HG03354 (cell line): ENCODE measurements at regions not wholly inside any gene's neighbourhood (a gene's known extent, or its start where the extent isn't known, plus 50 kb on each side); places are given as distances from the start of the nearest gene placed in this dataset.
"Not testable (repeated sequence)": the region's sequence is repeated elsewhere in the genome, so short reads cannot be mapped to it uniquely, and the experiment has no call there.

Experiments used
- ATAC-seq: cut with Tn5 transposase; IDR thresholded peaks from one replicate; pipeline ENCODE4 v1.9.1; 2021; ENCODE audit warnings: mild to moderate bottlenecking; ENCODE audit not compliant: unreplicated experiment, poor library complexity, severe bottlenecking

DNA sequence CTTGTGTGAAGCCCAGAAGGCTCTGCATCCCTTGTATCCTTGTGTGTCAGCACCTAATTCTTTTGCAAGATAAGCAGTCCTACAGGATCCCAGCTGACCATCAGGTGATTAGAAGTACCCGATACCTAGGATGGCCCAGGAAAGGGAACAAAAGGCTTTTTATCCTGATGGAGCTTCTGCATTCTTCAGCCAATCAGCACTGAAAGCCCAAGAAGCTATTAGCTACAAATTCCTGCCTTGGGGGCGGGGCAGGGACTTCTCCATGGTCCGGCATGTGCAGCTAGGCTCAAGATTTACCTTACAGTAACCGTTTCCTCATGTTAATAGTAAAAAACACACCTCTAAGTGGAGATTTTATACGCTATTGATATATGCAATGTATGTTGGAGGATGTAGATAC lies 264.6 kb upstream of the THUMPD2 start:
- no peak for ATAC-seq

DNA sequence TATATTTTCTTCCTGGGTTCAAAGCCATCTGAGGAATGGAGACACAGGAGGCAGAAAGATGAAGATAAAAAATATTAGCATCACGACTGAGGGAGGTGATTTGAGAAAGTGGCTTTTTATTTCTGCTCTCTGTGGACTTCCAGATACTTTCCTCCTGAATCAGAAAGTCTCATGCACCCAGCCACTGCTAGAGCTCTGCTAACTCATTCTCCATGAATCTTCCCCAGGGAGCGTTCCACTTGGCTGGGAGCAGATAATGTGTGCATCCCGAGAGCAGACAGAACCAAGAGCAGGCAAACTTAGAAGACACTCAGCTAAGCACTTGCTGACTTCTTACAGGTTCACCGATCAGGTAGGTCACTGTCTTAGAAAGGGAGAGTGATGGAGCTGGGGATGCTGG lies 264.1 kb upstream of the THUMPD2 start:
- ATAC-seq: no peak

DNA sequence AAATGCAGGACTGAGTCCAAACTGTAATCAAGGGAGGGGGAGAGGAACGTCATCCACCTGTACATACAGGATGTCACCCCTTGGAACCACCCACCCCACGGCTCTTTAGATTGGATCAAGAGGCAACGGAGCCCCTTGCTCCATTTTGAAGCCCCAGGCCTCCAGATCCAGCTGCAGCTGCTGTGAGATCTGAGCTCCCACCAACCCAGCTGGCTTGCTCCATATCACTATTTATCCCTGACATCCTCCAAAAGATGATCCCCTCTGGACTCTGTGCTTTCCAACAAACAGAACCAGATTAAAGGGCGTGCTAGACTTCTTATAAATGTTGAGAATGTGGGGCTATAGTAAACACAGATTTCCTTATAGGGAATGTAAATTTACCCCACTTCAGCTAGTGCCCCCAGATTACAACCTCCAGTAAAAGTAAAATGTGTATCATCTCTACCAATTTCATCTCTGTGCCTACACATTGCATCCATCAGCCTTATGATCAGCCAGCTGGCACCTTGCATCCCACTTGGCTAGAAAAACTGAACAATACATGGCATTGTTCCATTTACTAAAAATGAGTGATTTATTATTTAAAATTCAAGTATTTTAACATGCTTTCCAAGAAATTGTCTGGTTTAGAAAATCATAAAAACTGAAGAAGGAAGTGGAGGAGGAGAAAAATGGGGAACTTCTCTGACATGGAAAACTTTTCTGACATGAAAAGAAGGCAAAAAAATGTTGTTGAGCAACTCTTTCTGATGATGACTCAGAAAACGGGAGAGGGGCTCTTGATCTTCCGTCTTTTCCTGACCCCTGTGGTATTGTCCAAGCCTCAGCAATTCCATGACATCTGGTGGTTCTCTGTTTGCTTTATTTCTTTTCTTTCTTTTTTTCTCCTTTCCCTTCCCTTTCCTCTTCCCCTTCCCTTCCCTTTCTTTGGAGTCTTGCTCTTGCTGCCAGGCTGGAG lies 262.6 kb upstream of the THUMPD2 start:
- no peak for ATAC-seq

DNA sequence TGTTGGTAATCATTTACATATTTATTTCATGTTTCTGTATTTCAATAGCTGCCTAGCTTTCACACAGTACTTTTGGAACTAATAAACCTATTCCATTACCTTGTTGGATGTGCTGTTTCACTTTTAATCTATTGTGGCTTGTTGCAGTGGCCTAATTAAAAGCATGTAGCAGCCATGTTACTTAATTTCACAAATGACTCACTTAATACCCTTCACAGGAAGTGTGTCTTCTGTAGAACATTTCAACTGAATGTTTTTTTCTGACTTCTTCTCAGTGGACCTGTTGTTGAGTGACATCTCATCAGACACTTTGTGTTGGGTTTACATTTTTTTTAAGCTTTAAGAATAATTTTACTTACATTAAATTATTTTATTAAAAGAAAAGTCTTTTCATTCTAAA lies 260.5 kb upstream of the THUMPD2 start:
- ATAC-seq: no peak

DNA sequence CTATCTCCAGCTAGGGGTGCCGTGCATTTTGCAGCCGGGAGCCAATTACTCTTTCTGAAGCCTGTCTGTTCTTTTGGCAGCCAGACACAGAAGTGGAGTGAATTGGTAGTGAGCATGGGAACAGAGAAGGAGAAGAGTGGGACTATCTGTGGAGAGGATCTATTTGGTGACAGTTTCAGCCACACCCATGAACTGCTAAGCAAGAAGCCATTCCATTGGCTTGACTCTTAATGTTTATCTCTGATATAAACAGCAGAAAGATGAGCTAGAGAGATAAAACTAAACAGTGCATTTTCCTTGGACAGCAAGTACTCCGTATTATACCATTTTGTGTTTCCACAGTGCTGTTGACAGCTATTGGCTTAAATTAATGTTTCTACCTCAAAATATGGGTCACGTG lies 259.6 kb upstream of the THUMPD2 start:
- ATAC-seq: no peak

DNA sequence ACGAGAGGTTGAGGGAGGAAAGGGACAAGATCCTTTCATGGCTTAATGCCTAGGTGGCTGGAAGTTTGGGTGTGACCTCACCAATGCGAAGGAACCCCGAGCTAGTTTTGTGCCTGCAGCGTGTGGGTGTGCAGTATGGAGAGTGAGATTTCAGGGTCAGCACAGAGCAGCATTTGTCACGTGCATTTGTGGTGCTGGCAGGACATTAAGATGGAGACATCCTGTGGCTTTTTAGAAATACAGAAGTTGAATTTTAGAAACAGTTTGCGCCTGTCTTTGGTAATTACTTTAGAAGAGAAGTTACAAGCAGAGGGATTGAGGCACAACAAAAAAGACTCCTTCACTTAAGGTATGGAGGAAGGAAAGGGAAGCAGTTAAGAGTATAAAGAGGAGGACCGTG lies 258.2 kb upstream of the THUMPD2 start:
- ATAC-seq: no peak

DNA sequence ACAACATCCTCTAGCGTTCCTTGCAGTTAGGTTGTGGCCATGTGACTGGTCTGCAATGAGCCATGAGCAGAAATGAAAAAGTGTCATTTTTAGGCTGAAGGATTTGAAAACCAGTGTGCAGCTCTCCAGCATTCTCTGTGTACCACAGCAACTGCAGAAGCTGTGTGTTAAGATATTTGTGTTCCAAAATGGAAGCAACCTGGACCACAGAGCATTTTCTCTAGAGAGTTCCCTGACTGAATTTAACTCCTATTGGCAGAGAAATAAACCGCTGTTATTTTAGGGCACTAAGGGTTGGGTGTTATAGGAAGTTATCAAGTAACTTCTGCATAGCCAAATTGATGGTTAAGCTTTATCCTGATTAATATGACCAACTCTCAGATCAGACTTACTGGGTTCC lies 257.2 kb upstream of the THUMPD2 start:
- ATAC-seq: no peak

DNA sequence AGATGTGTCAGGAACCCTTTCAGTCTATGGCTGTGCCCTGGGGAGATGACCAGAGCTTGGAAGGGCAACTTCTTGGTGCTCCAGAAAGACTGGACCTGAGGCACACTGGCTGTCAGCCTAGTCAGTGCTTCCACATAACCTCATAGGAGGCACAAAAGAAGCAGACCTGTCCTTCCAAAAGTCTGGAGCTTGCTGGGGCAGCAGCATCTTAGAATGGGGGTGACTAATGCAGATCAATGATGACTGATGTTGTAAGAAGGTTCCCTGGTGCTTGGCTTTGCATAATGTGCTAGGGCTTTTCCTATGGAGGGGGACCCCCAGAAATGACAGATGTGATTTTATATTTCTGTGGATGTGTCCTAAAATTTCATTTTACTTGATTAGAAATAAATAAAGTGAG lies 255.7 kb upstream of the THUMPD2 start:
- no peak for ATAC-seq

DNA sequence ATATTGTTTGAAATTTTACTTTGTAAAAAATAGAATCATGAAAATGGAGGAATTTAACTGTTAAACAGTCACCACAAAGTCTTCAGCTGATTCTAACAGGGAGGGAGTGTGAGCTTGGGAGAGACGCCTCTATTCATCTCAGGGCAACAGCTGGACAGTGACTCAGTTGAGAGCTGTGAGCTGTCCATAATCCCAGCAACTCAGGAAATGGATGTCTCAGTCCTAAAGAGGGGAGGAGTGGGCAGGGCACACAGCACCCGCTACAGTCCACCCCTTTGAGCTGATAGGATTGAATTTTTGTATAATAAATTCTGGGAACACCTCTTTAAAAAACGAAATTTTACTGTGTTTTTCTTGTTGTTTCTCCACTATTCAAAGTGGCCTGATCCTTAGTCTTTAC lies 255.1 kb upstream of the THUMPD2 start:
- no peak for ATAC-seq

DNA sequence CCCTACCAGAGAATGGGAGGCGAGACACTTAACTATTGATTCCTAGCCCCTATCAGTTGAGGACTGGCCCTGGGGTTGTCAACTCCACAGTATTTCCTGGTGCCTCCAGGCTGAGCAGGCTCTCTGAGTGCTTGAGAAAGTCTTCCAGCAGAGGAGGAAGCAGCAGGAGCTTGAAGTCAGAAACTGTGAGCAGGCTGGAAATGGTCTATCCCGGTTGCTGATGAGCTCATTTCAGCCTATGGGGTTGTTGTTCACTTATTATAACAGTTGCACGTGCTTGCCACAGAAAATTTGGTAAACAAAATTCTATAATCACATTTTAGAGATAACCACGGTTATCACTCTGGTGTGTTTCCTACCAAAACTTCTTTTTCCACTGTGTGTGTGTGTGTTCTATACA lies 254.7 kb upstream of the THUMPD2 start:
- no peak for ATAC-seq

DNA sequence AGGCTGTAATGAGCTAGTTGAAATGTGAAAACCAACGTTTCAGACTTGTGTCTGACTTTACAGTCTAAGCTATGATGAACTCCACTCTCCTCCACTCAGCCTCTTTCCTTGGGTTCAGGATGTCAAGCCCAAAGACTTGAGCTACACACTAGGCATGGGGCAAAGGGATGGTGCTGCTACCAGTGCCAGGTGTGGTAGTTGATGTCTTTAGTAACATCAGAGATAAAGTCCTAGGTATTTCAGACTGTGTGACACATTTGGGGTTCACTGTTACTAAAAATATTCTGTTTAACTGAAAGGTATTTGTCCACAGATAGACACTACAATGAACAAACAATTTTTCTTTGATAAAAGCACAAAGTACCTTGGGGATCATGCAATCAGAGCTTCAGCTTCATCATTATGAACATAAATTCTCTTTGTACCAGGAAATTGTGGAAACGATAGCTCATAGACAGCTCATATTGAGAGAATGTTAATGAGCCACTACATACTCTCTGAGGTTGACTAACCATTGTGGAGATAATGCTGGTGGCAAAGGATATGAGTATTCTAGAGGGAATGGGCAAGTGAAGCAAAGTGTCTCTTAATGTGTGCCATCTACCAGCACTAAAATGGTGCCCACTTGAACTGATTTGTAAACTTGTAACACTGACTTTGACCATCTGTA lies 253.7 kb upstream of the THUMPD2 start:
- no peak for ATAC-seq

DNA sequence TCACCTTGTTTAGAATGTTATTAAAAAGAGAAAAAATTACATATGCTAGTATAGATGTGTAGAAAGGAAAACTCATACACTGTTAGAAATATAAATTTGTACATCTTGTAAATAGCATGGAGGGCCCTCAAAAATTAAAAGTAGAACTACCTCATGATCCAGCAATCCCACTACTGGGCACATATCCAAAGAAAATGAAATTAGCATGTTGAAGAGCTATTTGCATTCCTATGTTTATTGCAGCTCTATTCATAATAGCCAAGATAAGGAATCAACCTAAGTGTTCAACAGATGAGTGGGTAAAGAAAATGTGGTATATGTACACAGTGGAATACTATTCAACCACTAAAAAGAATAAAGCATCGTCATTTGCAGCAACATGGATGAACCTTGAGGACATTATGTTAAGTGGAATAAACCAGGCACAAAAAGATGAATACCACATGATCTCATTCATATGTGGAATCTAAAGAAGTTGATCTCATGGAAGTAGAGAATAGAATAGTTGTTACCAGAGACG lies 251.5 kb upstream of the THUMPD2 start:
- no peak for ATAC-seq

DNA sequence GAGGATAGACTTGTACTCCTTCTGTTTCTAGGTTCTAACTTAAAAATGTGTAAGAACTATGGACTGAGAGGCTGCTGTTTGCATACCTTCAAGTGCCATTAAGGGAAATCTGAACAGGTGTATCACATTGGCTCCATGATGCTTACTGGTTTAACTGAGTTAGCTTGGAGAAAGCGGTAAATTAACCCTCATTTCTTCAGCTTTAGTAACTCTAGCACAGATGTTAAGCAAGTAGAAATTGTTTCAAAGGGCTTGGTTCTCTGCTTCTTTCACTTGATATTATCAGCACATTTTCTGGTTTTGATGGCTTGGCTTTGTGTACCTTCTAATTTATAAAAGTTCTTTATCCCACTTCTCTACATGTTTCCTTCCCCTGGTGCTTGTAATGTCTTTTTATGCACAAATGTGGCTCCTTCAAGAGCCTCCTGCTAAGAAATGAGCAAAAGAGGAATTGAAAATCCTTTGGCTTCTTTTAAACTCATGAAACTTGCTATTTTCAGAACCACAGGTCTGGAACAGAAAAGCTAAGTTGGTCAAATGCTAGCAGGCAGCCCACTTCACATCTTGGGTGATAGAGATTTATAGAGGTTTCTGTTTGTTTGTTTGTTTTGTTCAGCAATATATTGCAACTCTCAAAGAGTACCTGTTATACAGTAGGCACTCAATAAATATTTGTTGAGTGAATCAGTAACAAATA lies 249.9 kb upstream of the THUMPD2 start:
- ATAC-seq: peak; percentile 82

DNA sequence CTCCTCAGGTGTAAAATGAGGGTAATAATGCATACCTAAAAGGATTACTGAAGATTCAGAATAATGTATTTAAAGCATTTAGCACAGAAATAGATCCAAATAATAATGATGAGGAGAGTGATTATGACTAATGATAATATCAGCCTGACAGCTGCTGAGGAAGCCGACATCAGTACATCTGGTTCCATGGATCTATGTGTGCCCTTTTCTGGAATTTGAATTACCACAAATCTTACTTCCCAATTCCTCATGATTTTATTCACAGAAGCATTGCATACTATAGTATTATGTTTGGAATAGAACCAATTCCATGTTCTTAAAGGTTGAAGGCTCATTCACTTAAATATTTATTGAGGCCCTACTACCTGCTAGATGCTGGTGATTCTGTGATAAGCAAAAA lies 248.9 kb upstream of the THUMPD2 start:
- ATAC-seq: no peak

DNA sequence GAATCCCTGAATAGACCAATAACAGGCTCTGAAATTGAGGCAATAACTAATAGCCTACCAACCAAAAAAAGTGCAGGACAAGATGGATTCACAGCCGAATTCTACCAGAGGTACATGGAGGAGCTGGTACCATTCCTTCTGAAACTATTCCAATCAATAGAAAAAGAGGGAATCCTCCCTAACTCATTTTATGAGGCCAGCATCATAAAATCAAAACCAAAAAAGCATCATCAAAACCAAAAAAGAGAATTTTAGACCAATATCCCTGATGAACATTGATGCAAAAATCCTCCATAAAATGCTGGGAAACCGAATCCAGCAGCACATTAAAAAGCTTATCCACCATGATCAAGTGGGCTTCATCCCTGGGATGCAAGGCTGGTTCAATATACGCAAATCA lies 246.2 kb upstream of the THUMPD2 start:
- ATAC-seq: not testable (repeated sequence)

DNA sequence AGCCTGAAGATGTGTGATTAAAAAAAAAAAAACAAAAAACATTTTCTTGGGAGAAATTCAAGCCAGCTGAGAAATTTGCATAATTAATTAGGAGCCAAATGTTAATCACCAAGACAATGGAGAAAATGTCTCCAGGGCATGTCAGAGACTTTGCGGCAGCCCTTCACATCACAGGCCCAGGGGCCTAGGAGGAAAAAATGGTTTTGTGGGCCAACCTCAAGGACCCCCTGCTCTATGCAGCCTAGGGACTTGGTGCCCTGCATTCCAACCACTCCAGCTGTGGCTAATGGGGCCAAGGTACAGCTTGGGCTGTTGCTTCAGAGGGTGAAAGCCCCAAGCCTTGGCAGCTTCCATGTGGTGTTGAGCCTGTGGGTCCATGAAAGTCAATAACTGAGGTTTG lies 241.9 kb upstream of the THUMPD2 start:
- ATAC-seq: no peak

DNA sequence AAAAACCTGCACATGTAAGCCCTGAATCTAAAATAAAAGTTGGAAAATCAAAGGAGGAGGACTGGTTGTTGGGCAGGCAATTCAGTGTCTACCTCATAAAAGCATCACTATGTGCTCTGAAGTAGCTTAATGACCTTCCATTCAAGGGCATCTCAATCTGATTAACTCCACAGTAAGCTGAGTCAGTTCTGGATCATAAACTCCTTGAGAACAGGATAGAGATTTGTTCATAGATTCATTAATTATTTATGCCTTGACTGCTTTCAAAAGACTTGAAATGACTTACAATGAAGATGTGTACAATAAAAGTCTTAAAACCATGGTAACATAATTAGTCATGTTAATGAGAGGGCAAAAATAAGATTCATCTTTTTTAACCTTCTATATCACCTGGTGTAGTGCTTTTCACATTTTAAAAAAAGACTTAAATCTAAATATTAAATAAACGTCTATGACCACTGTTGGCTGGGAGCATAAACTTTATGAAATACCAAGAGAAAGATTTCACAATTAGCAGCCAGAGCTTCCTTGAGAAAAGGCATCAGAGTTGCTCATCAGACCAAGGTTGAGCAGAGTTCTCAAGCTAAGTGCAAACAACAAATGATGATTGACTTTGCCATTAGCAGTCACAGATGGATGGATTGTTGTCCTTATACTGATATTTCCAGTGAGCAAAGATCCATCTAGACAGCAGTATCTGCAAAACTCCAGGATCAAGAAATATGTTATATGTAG lies 237.3 kb upstream of the THUMPD2 start:
- no peak for ATAC-seq

DNA sequence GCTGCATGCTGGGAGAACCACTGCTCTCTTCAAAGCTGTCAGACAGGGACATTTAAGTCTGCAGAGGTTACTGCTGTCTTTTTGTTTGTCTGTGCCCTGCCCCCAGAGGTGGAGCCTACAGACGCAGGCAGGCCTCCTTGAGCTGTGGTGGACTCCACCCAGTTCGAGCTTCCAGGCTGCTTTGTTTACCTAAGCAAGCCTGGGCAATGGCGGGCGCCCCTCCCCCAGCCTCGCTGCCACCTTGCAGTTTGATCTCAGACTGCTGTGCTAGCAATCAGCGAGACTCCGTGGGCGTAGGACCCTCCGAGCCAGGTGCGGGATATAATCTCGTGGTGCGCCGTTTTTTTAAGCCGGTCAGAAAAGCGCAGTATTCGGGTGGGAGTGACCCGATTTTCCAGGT lies 234.9 kb upstream of the THUMPD2 start:
- not testable (repeated sequence) for ATAC-seq

DNA sequence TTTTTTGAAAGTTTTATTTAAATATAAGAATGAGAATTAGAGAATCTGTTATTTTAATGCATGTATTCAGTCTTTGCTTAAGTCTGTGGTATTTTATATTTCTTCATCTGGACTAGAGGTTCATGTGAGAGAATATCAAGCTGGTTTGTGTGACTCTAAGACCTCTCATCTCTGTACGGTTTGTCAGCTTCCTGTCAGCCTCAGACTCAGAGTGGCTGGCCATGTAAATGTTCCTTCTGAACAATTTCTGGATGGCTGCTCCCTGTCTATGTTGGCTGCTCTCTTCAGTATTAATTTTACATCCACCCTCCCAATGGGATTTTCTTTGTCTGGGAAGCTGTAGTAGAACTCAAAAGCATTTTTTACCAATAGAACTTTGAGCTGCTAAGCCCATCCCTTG lies 225.3 kb upstream of the THUMPD2 start:
- no peak for ATAC-seq

DNA sequence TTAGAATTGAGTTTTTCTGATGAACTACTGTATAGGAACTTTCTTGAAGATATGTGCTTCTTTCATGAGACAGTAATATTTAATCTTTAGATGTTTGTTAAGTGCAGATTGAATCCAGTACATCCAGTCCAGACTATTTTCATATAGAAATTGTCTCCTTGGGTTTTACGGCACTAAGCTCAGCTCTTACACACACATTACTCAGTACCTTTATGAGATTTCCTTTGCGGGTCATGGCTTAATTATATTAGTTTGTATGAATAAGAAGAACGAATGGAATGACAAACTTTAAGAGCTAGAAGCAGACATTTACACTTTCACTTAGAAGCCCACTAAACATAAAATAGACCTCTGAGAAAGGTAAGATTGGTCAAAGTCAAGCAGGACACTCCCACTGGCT lies 223.3 kb upstream of the THUMPD2 start:
- ATAC-seq: no peak
